HCT116 (cell line): ENCODE measurements at regions not wholly inside any gene's neighbourhood (a gene's known extent, or its start where the extent isn't known, plus 50 kb on each side); places are given as distances from the start of the nearest gene placed in this dataset.

ENCODE experiments used
- ATAC-seq: fragments of 200-7000 bp; cut with Tn5 transposase; 2 replicates; pipeline ENCODE4 v1.9.1; 2020; ENCODE audit warnings: mild to moderate bottlenecking, moderate library complexity
- BruUV-seq: library from RNA; stranded (reverse); fragments of 400-500 nt; replicated peaks from 2 replicates; lab custom pipeline; 2021; lab: Mats Ljungman, UMichigan
- CTCF ChIA-PET: fragments of 300-600 bp; sonication (Branson Sonifier 250); formaldehyde crosslinking; loops from one replicate; lab custom pipeline; 2021; ENCODE audit warnings: antibody characterized with exemption; lab: Charles Lee
- POLR2A ChIA-PET: fragments of 300-600, 350-600 bp; sonication (Branson Sonifier 250); formaldehyde crosslinking; loops from one replicate; lab custom pipeline; 2021; ENCODE audit warnings: antibody characterized with exemption; lab: Charles Lee
- RAD21 ChIA-PET, 2 experiments: fragments of 300-600 bp; sonication (Branson Sonifier 250); formaldehyde crosslinking; loops; one replicate each; lab custom pipeline; 2023; ENCODE audit warnings: low total read pairs in 2 of 2; ENCODE audit not compliant: uncharacterized antibody in 2 of 2, unreplicated experiment in 2 of 2, low non-redundant PET in 1 of 2; lab: Charles Lee
- DNase-seq: peaks from one replicate; pipeline ENCODE4 v3.0.0-alpha.2; 2010; ENCODE audit warnings: low read depth, low spot score
- H2AFZ ChIP-seq: fragments of 200-600 bp; shearing (Covaris generic), sonication (generic); 2 replicates; pipeline ENCODE4 v1.6.1; 2017; ENCODE audit warnings: low read depth, mixed run types, mixed read lengths, antibody characterized with exemption, low read length; ENCODE audit not compliant: poor library complexity, severe bottlenecking
- H3K27ac ChIP-seq: 2 replicates; pipeline ENCODE4 v1.5.1; 2012; ENCODE audit warnings: low read depth, low read length
- H3K27me3 ChIP-seq: fragments of 200-600 bp; sonication (generic); 2 replicates; pipeline ENCODE4 v1.6.1; 2016; ENCODE audit warnings: mixed run types, low read length, mixed read lengths; ENCODE audit not compliant: insufficient read depth
- H3K36me3 ChIP-seq, 2 experiments: fragments of 200-500 bp in 1 of 2; fragments of 200-600 bp in 1 of 2; sonication (Bioruptor generic) in 1 of 2; sonication (generic) in 1 of 2; 2 replicates each; pipeline versions ENCODE4 v1.5.1 to v1.6.1; 2014 to 2016; ENCODE audit warnings: low read length in 2 of 2, inconsistent platforms in 1 of 2, mixed read lengths in 1 of 2, mixed run types in 1 of 2; ENCODE audit not compliant: insufficient read depth in 2 of 2, control insufficient read depth in 1 of 2
- H3K4me1 ChIP-seq, 2 experiments: fragments of 200-600 bp in 1 of 2; sonication (generic) in 1 of 2; 2 replicates each; pipeline versions ENCODE4 v1.5.1 to v1.6.1; 2012 to 2017; ENCODE audit warnings: low read length in 2 of 2, inconsistent platforms in 1 of 2, mild to moderate bottlenecking in 1 of 2, mixed read lengths in 1 of 2, mixed run types in 1 of 2, moderate library complexity in 1 of 2; ENCODE audit not compliant: insufficient read depth in 2 of 2, control insufficient read depth in 1 of 2
- H3K4me2 ChIP-seq: fragments of 200-600 bp; sonication (generic); 2 replicates; pipeline ENCODE4 v1.6.1; 2017; ENCODE audit warnings: mixed run types, low read length, mixed read lengths
- H3K4me3 ChIP-seq, 2 experiments: fragments of 200-600 bp in 1 of 2; sonication (generic) in 1 of 2; replicated peaks in 1 of 2; 2 replicates each; pipeline ENCODE4 v1.5.1; 2011 to 2016; ENCODE audit warnings: low read length in 2 of 2, control low read depth in 1 of 2, low read depth in 1 of 2, mild to moderate bottlenecking in 1 of 2, mixed read lengths in 1 of 2, mixed run types in 1 of 2
- H3K79me2 ChIP-seq: fragments of 200-600 bp; sonication (generic); 2 replicates; pipeline ENCODE4 v1.6.1; 2017; ENCODE audit warnings: mild to moderate bottlenecking, mixed run types, low read length, moderate library complexity, mixed read lengths; ENCODE audit not compliant: insufficient read depth
- H3K9ac ChIP-seq: fragments of 200-600 bp; sonication (generic); 2 replicates; pipeline ENCODE4 v1.6.1; 2016; ENCODE audit warnings: low read length, mixed read lengths
- H3K9me2 ChIP-seq: fragments of 200-600 bp; sonication (generic), shearing (Covaris generic); 2 replicates; pipeline ENCODE4 v1.6.1; 2017; ENCODE audit warnings: mixed run types, mild to moderate bottlenecking, moderate library complexity; ENCODE audit not compliant: insufficient read depth
- H3K9me3 ChIP-seq, 2 experiments: fragments of 200-500 bp in 1 of 2; fragments of 200-600 bp in 1 of 2; sonication (Bioruptor generic) in 1 of 2; sonication (generic) in 1 of 2; 2 replicates each; pipeline ENCODE4 v1.6.1; 2014 to 2017; ENCODE audit warnings: low read length in 2 of 2, mixed read lengths in 2 of 2, inconsistent platforms in 1 of 2, low read depth in 1 of 2, mild to moderate bottlenecking in 1 of 2, mixed run types in 1 of 2, moderate library complexity in 1 of 2; ENCODE audit not compliant: control insufficient read depth in 1 of 2, insufficient read depth in 1 of 2
- H4K20me1 ChIP-seq: fragments of 200-600 bp; sonication (generic), shearing (Covaris generic); 2 replicates; pipeline ENCODE4 v1.6.1; 2017; ENCODE audit warnings: mixed run types, mild to moderate bottlenecking, moderate library complexity; ENCODE audit not compliant: insufficient read depth
- CBX3 ChIP-seq: IDR thresholded peaks from 2 replicates; pipeline ENCODE4 v1.6.1; 2012; ENCODE audit warnings: low read depth
- CEBPB ChIP-seq: IDR thresholded peaks from 2 replicates; pipeline ENCODE4 v1.6.1; 2012; ENCODE audit warnings: low read depth
- EGR1 ChIP-seq: IDR thresholded peaks from 2 replicates; pipeline ENCODE4 v1.6.1; 2012; ENCODE audit warnings: low read depth
- ELF1 ChIP-seq: IDR thresholded peaks from 2 replicates; pipeline ENCODE4 v1.6.1; 2012; ENCODE audit warnings: low read depth, borderline replicate concordance
- EZH2 ChIP-seq: fragments of 200-600 bp; sonication (generic); IDR thresholded peaks from 2 replicates; pipeline ENCODE4 v1.6.1; 2017; ENCODE audit warnings: antibody characterized with exemption, mixed run types
- EZH2phosphoT487 ChIP-seq: fragments of 200-600 bp; IDR thresholded peaks from 2 replicates; pipeline ENCODE4 v1.6.1; 2018; ENCODE audit warnings: antibody characterized with exemption, borderline replicate concordance
- FOSL1 ChIP-seq: IDR thresholded peaks from 2 replicates; pipeline ENCODE4 v1.6.1; 2012; ENCODE audit warnings: low read depth
- JUND ChIP-seq: IDR thresholded peaks from 2 replicates; pipeline ENCODE4 v1.6.1; 2012
- POLR2A ChIP-seq: IDR thresholded peaks from 2 replicates; pipeline ENCODE4 v1.7.0; 2011; ENCODE audit warnings: borderline replicate concordance; ENCODE audit not compliant: insufficient read depth, insufficient read length; ENCODE audit errors: extremely low read depth
- RAD21 ChIP-seq: IDR thresholded peaks from 2 replicates; pipeline ENCODE4 v1.6.1; 2012; ENCODE audit warnings: low read depth, mild to moderate bottlenecking
- SIN3A ChIP-seq: IDR thresholded peaks from 2 replicates; pipeline ENCODE4 v1.6.1; 2012; ENCODE audit warnings: low read depth
- SP1 ChIP-seq: IDR thresholded peaks from 2 replicates; pipeline ENCODE4 v1.6.1; 2012; ENCODE audit warnings: low read depth
- SRF ChIP-seq: IDR thresholded peaks from 2 replicates; pipeline ENCODE4 v1.6.1; 2012; ENCODE audit warnings: low read depth
- ZFX ChIP-seq: fragments of 450-650 bp; IDR thresholded peaks from 2 replicates; pipeline ENCODE4 v1.6.1; 2017
- ZNF274 ChIP-seq: fragments of 200-500 bp; sonication (Bioruptor generic); IDR thresholded peaks from 2 replicates; pipeline ENCODE4 v1.6.1; 2014; ENCODE audit warnings: mild to moderate bottlenecking, low read depth, low read length, inconsistent platforms
- intact Hi-C: fragments of 100-400 bp; cut with micrococcal nuclease; formaldehyde crosslinking; loops from 2 replicates; pipeline ENCODE4 v1.10.0; 2022
- TF ChIP-seq, protein P1 (sequence below): IDR thresholded peaks from 2 replicates; pipeline ENCODE4 v1.6.1; 2012
- TF ChIP-seq, protein P2 (sequence below): IDR thresholded peaks from 2 replicates; pipeline ENCODE4 v1.6.1; 2012; ENCODE audit warnings: low read depth
- TF ChIP-seq, protein P3 (sequence below): IDR thresholded peaks from 2 replicates; pipeline ENCODE4 v1.6.1; 2012
- TF ChIP-seq, protein P4 (sequence below), 3 experiments: fragments of 200-600 bp in 1 of 3; sonication (generic) in 1 of 3; IDR thresholded peaks in 2 of 3; conservative IDR thresholded peaks in 1 of 3; 2 replicates each; pipeline ENCODE4 v1.5.1; 2012 to 2017; ENCODE audit warnings: low read depth in 2 of 3, low read length in 2 of 3, antibody characterized with exemption in 1 of 3, borderline replicate concordance in 1 of 3, control low read depth in 1 of 3, mild to moderate bottlenecking in 1 of 3, mixed read lengths in 1 of 3, mixed run types in 1 of 3, moderate library complexity in 1 of 3; ENCODE audit not compliant: insufficient read depth in 1 of 3

DNA sequence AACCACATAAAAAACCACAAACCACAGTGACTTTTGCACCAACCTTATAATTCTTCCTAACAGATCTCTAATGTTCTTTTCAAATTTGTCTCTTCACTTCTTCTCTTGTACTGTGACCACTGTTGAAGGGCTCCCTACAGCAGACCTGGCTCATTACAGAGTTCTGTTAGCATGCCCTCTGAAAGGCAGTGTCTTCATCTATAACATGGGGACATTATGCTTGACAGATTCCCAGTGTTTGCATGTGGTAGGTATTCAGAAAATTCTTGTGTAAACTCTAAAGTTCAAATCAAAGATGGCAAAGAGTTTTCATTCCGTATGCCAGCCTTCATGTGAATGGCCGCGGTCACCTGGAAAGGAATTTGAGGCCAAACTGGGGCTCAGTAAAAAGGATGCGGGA is 182.6 kb downstream of the DHX35 start:
- no TSS peak for BruUV-seq
- intact Hi-C loops = no loop called here

More for the DNA sequence above, 182.6 kb downstream of the DHX35 start:
- RAD21 ChIA-PET = no interaction called here
- CTCF ChIA-PET = no interaction called here
- no peak overlapping the region for H3K4me3 ChIP-seq
- H3K36me3 ChIP-seq = no peaks in the 10 kb centered on the region
- DNase-seq (no peak), ATAC-seq (no peak)
- no peak overlapping the region for H3K4me2 ChIP-seq
- no peaks in the 10 kb centered on the region for H4K20me1 ChIP-seq
- no peak overlapping the region for H3K27ac ChIP-seq
- H3K9me3 ChIP-seq = no peaks in the 10 kb centered on the region
- TF ChIP-seq ELF1 = no peak
- TF ChIP-seq, protein P1, sequence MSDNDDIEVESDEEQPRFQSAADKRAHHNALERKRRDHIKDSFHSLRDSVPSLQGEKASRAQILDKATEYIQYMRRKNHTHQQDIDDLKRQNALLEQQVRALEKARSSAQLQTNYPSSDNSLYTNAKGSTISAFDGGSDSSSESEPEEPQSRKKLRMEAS = no peak
- TF ChIP-seq, protein P2, sequence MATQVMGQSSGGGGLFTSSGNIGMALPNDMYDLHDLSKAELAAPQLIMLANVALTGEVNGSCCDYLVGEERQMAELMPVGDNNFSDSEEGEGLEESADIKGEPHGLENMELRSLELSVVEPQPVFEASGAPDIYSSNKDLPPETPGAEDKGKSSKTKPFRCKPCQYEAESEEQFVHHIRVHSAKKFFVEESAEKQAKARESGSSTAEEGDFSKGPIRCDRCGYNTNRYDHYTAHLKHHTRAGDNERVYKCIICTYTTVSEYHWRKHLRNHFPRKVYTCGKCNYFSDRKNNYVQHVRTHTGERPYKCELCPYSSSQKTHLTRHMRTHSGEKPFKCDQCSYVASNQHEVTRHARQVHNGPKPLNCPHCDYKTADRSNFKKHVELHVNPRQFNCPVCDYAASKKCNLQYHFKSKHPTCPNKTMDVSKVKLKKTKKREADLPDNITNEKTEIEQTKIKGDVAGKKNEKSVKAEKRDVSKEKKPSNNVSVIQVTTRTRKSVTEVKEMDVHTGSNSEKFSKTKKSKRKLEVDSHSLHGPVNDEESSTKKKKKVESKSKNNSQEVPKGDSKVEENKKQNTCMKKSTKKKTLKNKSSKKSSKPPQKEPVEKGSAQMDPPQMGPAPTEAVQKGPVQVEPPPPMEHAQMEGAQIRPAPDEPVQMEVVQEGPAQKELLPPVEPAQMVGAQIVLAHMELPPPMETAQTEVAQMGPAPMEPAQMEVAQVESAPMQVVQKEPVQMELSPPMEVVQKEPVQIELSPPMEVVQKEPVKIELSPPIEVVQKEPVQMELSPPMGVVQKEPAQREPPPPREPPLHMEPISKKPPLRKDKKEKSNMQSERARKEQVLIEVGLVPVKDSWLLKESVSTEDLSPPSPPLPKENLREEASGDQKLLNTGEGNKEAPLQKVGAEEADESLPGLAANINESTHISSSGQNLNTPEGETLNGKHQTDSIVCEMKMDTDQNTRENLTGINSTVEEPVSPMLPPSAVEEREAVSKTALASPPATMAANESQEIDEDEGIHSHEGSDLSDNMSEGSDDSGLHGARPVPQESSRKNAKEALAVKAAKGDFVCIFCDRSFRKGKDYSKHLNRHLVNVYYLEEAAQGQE = no peak
- no peak for TF ChIP-seq EGR1
- TF ChIP-seq ZFX = no peak
- TF ChIP-seq ZNF274 = no peak
- no peak for TF ChIP-seq EZH2phosphoT487
- TF ChIP-seq, protein P3, sequence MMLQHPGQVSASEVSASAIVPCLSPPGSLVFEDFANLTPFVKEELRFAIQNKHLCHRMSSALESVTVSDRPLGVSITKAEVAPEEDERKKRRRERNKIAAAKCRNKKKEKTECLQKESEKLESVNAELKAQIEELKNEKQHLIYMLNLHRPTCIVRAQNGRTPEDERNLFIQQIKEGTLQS = no peak
- no peak for TF ChIP-seq SRF
- no peak for TF ChIP-seq FOSL1
- no peak for TF ChIP-seq RAD21
- no peak for TF ChIP-seq CBX3
- no peak for TF ChIP-seq POLR2A
- no peak for TF ChIP-seq EZH2
- no peak for TF ChIP-seq JUND
- no peak for TF ChIP-seq CEBPB
- no peak for TF ChIP-seq SIN3A
- TF ChIP-seq, protein P4, sequence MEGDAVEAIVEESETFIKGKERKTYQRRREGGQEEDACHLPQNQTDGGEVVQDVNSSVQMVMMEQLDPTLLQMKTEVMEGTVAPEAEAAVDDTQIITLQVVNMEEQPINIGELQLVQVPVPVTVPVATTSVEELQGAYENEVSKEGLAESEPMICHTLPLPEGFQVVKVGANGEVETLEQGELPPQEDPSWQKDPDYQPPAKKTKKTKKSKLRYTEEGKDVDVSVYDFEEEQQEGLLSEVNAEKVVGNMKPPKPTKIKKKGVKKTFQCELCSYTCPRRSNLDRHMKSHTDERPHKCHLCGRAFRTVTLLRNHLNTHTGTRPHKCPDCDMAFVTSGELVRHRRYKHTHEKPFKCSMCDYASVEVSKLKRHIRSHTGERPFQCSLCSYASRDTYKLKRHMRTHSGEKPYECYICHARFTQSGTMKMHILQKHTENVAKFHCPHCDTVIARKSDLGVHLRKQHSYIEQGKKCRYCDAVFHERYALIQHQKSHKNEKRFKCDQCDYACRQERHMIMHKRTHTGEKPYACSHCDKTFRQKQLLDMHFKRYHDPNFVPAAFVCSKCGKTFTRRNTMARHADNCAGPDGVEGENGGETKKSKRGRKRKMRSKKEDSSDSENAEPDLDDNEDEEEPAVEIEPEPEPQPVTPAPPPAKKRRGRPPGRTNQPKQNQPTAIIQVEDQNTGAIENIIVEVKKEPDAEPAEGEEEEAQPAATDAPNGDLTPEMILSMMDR (IDR thresholded peaks at IDR 0.05 in 2 of 3, conservative IDR thresholded peaks at IDR 0.05 in 1 of 3; ENCODE audit: borderline replicate concordance in 1 of 3, insufficient read depth in 1 of 3, low read depth in 2 of 3, low read length in 2 of 3) = no peak
- no peak for TF ChIP-seq SP1
- no peak overlapping the region for H2AFZ ChIP-seq
- no peaks in the 10 kb centered on the region for H3K4me1 ChIP-seq
- H3K9me2 ChIP-seq = no peaks in the 10 kb centered on the region
- H3K79me2 ChIP-seq = no peaks in the 10 kb centered on the region
- peaks cover 73% of the 10 kb centered on the region for H3K27me3 ChIP-seq
- POLR2A ChIA-PET = no interaction called here
- no peak overlapping the region for H3K9ac ChIP-seq
